ENCODE measurements at regions not wholly inside any gene's neighbourhood (a gene's known extent, or its start where the extent isn't known, plus 50 kb on each side); places are given as distances from the start of the nearest gene placed in this dataset.
A peak's percentile ranks its signal among the peaks of the same experiment; 100 is the strongest.

DNA sequence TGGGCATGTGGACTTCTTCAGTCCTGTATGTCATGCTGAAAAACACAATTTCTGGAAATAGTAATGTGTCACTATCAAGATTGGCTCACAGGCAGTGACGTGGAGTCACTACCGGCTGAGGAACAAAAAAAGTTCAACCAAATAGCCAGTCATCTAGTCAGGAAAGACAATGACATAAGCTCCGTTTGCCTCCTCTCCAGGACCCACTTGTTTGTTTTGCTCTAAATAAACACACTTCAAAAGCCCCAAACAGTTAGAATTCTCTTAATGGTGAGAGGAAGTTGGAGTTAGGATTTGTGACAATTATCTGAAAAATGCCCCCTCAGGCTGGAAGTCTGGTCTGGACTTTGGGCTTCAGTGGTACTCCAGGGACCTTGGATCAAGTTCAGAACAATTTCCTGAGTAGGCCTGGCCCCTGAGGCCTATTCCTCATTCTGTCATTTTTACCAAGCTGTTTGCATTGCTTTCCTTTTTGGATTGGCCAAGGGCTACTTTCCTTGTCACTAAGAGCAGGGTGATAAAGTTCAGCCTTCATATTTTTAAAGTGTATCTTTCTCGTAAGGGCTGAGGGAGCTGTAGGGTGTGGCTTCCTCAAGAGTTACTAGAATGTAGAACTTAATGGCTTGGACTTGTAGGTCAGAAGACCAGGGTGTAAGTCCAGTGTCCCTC lies 98.9 kb downstream of the EOMES start (continued):
- TF ChIP-seq SYNCRIP (IDR thresholded peaks at IDR 0.05; ENCODE audit: insufficient read depth, low read depth, low read length) = no peak
- TF ChIP-seq HOXA7 (CRISPR knock-in tag; IDR thresholded peaks at IDR 0.05) = no peak
- no peak for TF ChIP-seq SRSF4 (IDR thresholded peaks at IDR 0.05; ENCODE audit: low read depth, low read length, poor library complexity, severe bottlenecking)
- no peak for TF ChIP-seq ZNF800 (CRISPR knock-in tag; IDR thresholded peaks at IDR 0.05)
- TF ChIP-seq FOXM1 (CRISPR knock-in tag; IDR thresholded peaks at IDR 0.05) = no peak
- TF ChIP-seq NFKBIZ (CRISPR knock-in tag; IDR thresholded peaks at IDR 0.05) = no peak
- TF ChIP-seq YY1 (IDR thresholded peaks at IDR 0.05; ENCODE audit: insufficient read depth, insufficient replicate concordance, low read depth, low read length) = no peak
- TF ChIP-seq RFX5 (IDR thresholded peaks at IDR 0.05; ENCODE audit: low read depth, low read length) = no peak
- TF ChIP-seq FOXA1 (IDR thresholded peaks at IDR 0.05) = peak; percentile 73
- peak; percentile 80; the same call in 1 of the 2 replicates for TF ChIP-seq FOXA1 (CRISPR knock-in tag; IDR thresholded peaks at IDR 0.05)
- TF ChIP-seq NPAS2 (CRISPR knock-in tag; IDR thresholded peaks at IDR 0.05; ENCODE audit: borderline replicate concordance) = no peak
- TF ChIP-seq TSC22D2 (CRISPR knock-in tag; IDR thresholded peaks at IDR 0.05; ENCODE audit: borderline replicate concordance) = no peak
- TF ChIP-seq ZNF549 (CRISPR knock-in tag; IDR thresholded peaks at IDR 0.05) = no peak
- TF ChIP-seq ATAD3A (CRISPR knock-in tag; IDR thresholded peaks at IDR 0.05) = no peak
- no peak for TF ChIP-seq ZNF451 (CRISPR knock-in tag; IDR thresholded peaks at IDR 0.05)
- TF ChIP-seq, protein P1, sequence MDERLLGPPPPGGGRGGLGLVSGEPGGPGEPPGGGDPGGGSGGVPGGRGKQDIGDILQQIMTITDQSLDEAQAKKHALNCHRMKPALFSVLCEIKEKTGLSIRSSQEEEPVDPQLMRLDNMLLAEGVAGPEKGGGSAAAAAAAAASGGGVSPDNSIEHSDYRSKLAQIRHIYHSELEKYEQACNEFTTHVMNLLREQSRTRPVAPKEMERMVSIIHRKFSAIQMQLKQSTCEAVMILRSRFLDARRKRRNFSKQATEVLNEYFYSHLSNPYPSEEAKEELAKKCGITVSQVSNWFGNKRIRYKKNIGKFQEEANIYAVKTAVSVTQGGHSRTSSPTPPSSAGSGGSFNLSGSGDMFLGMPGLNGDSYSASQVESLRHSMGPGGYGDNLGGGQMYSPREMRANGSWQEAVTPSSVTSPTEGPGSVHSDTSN (CRISPR knock-in tag; IDR thresholded peaks at IDR 0.05) = no peak
- TF ChIP-seq ATF3 (CRISPR knock-in tag; IDR thresholded peaks at IDR 0.05) = no peak
- no peak for TF ChIP-seq TIGD3 (CRISPR knock-in tag; IDR thresholded peaks at IDR 0.05; ENCODE audit: borderline replicate concordance)
- TF ChIP-seq, protein P2, sequence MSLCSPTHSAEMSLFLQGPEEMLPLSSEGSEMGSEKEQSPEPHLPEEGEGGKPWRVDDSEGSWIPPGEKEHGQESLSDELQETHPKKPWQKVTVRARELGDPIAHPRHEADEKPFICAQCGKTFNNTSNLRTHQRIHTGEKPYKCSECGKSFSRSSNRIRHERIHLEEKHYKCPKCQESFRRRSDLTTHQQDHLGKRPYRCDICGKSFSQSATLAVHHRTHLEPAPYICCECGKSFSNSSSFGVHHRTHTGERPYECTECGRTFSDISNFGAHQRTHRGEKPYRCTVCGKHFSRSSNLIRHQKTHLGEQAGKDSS (CRISPR knock-in tag; IDR thresholded peaks at IDR 0.05; ENCODE audit: borderline replicate concordance, low read depth) = no peak
- no peak for TF ChIP-seq SNRNP70 (IDR thresholded peaks at IDR 0.05; ENCODE audit: low read depth, low read length)
- TF ChIP-seq FOXA3 (CRISPR knock-in tag; IDR thresholded peaks at IDR 0.05) = peak; percentile 91
- no peak for TF ChIP-seq ZNF121 (CRISPR knock-in tag; IDR thresholded peaks at IDR 0.05)
- TF ChIP-seq ZNF770 (CRISPR knock-in tag; IDR thresholded peaks at IDR 0.05) = no peak
- TF ChIP-seq REPIN1 (CRISPR knock-in tag; IDR thresholded peaks at IDR 0.05; ENCODE audit: borderline replicate concordance, low read depth) = no peak
